IPS-18c (cell line): ENCODE measurements at regions not wholly inside any gene's neighbourhood (a gene's known extent, or its start where the extent isn't known, plus 50 kb on each side); places are given as distances from the start of the nearest gene placed in this dataset.

Experiments
- H3K4me3 ChIP-seq: 2 replicates; pipeline ENCODE4 v1.7.0; 2013; ENCODE audit warnings: low read depth, mild to moderate bottlenecking, low read length, moderate library complexity; ENCODE audit not compliant: insufficient read depth
- H3K9me3 ChIP-seq: one replicate; pipeline ENCODE4 v1.6.1; 2013; ENCODE audit warnings: mild to moderate bottlenecking, low read length, moderate library complexity; ENCODE audit not compliant: control insufficient read depth, insufficient read depth

- Histone ChIP-seq H3K9me3 (no peaks in the 10 kb centered on the region), H3K4me3 (no peak overlapping the region)
Observed at GRCh38 chr1:79787631-79788030, 781.1 kb upstream of the ADGRL4 start.

- H3K9me3 ChIP-seq, result no peaks in the 10 kb centered on the region
- H3K4me3 ChIP-seq, result no peak overlapping the region
Observed at GRCh38 chr1:79785964-79786363, 779.4 kb upstream of the ADGRL4 start.

- H3K9me3 ChIP-seq, result no peaks in the 10 kb centered on the region
Observed at GRCh38 chr1:79785561-79785960, 779.0 kb upstream of the ADGRL4 start.

DNA sequence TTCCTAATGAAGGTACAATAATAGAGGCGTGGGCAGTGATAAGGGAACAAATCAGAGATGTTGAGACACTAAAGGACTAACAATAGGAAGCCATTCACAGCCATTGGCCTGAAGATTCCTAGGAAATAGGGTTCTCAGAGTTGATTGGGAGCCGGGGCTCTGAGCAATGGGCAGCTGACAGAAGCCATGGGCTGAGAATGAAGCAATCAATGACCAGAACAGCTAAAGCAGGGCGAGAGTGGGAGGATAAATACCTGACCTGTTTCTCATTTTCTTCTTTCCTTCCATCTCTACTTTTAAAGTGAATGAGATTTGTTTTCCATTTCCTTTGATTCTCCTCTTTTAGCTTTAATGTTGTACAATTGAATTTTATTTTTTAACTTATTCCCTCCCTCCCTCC is 774.7 kb upstream of the ADGRL4 start:
- H3K4me3 ChIP-seq, result no peak overlapping the region
- no peaks in the 10 kb centered on the region for H3K9me3 ChIP-seq

More at GRCh38 chr1:79785561-79785960, 779.0 kb upstream of the ADGRL4 start:
- no peak overlapping the region for H3K4me3 ChIP-seq

DNA sequence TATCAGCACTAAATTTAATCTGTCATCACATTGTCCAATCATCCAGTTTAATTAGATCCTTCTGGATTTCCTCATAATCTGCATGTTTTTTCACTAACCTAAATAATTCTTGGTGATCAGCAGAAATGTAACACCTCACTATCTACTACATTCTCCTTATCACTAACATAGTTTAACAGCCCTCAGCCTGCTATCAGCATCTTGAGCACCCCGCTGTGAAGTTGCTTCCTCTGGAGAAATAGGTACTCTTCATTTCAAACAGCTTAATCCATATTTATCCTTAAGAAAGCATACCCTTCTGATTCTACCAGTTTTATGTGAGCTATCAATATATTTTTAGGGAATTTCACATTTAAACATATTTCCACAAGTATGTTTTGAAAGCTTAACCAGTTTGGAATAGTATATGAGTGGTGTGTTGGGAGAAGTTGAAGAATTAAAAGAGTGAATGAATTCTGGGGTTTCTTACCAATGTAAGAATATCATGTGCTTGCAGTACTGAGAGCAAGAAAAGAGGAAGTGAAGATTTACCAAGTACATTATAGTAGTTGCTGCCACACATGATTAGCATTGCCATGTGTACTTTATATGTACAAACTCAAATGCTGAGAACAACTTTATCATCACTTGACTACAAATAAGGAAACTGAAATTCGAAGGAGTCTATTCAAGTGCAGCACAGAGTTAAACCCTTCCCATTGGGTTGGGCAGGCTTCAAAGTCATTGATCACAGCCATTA is 771.1 kb upstream of the ADGRL4 start:
- Histone ChIP-seq H3K4me3 (no peak overlapping the region), H3K9me3 (no peaks in the 10 kb centered on the region)

DNA sequence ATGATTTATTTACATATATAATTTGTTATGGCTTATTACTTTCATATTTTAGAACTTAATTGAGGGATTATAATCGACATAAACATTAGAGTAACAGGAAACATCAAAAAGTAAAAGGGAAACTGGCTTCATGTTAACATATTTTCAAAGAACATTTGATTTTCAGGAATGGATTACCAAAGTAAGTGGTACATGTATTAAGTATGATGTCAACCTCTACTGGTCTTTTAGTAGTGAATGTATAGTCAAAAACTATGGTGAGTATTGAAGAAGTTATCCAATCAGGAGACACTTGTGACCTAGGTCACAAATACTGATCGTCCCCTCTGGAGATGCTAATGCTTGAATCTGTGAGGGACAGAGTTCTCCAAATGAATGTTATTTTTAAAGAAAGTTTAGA is 768.9 kb upstream of the ADGRL4 start:
- Histone ChIP-seq H3K9me3 (no peaks in the 10 kb centered on the region), H3K4me3 (no peak overlapping the region)

DNA sequence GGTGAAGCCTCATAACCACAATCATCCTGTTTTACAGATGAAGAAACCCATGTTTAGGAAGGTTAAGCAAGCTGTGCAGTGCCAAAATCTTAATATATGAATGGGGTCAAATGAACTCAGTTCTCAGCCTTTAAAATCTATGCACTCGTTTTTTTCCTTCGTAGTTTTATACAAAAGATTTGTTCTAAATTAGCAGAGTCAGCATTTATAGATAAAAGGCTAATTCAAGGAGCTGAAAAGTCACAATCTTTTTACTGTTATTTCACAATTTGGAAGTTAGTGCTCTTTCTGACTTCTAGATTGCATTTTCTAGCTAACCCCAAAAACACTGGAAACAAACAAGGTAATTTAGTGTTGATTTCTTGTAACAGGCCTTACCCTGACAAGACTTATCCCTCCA is 766.9 kb upstream of the ADGRL4 start:
- Histone ChIP-seq H3K4me3 (no peak overlapping the region), H3K9me3 (no peaks in the 10 kb centered on the region)

GRCh38 chr1:79762461-79762860 is 755.9 kb upstream of the ADGRL4 start:
- no peak overlapping the region for H3K4me3 ChIP-seq
- no peaks in the 10 kb centered on the region for H3K9me3 ChIP-seq

DNA sequence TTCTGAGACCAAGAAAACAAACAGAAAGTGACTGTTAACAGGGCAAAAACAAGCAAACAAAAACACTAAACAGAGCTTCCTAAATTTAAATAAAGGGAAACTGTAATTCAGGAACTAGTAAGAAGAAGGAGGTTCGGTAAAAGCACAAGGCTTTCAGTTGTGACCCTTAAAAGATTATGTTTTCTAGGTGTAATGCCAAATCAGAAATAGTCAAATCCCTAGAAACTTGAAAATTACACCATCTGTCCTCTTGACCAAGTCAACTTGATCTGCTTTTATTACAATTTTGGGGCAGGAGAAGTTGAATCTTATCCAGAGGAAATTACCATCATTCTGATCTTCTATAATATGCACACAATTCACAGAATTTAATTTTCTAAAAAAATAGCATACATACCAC is 754.0 kb upstream of the ADGRL4 start:
- no peak overlapping the region for H3K4me3 ChIP-seq
- H3K9me3 ChIP-seq, result no peaks in the 10 kb centered on the region

- Histone ChIP-seq H3K9me3 (no peaks in the 10 kb centered on the region), H3K4me3 (no peak overlapping the region)
Observed at GRCh38 chr1:79749607-79750006, 743.1 kb upstream of the ADGRL4 start.

GRCh38 chr1:79745929-79746328 is 739.4 kb upstream of the ADGRL4 start:
- no peak overlapping the region for H3K4me3 ChIP-seq
- H3K9me3 ChIP-seq, result no peaks in the 10 kb centered on the region

GRCh38 chr1:79744746-79745145 is 738.2 kb upstream of the ADGRL4 start:
- H3K9me3 ChIP-seq, result no peaks in the 10 kb centered on the region
- H3K4me3 ChIP-seq, result no peak overlapping the region

- Histone ChIP-seq H3K9me3 (no peaks in the 10 kb centered on the region), H3K4me3 (no peak overlapping the region)
Observed at GRCh38 chr1:79741720-79742421, 735.3 kb upstream of the ADGRL4 start.

GRCh38 chr1:79738101-79738500 is 731.6 kb upstream of the ADGRL4 start:
- Histone ChIP-seq H3K4me3 (no peak overlapping the region), H3K9me3 (no peaks in the 10 kb centered on the region)

DNA sequence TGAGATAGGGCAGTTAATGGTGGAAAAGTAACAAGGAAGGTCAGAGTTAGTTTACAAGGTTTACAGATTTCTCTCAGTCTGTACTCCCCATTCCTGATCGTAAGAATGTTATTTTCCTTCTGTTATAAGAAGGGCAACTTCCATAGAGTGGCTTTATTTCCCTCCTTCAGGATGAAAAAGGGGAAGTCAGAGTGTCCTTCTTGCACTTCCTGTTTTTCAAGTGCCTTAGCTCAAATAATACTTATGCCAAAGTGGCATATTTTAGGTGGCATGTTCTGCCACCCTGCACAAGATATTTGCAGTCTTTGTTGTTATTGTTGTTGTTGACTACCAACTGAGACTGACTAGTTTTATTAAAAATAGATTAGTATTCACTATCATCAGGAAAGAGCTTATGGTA is 730.7 kb upstream of the ADGRL4 start:
- Histone ChIP-seq H3K4me3 (no peak overlapping the region), H3K9me3 (no peaks in the 10 kb centered on the region)

- H3K4me3 ChIP-seq, result no peak overlapping the region
- H3K9me3 ChIP-seq, result no peaks in the 10 kb centered on the region
Observed at GRCh38 chr1:79732950-79733349, 726.4 kb upstream of the ADGRL4 start.

DNA sequence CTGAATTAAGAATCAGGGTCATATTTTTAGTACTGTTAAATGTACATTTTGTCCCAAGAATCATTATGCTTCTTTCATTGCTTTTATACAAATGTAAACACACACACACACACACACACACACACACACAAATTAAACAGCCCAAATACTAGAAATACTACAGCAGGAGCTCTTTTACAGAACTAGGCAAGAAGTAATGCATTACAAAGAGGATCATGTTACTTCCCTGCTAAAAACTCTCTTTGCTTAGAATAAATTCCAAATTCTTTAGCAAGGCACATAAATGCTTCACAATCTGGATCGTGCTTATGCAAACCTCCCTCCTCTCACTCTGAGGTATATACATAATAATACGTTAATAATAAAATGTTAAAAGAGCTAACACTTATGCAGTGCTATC is 720.4 kb upstream of the ADGRL4 start:
- Histone ChIP-seq H3K4me3 (no peak overlapping the region), H3K9me3 (no peaks in the 10 kb centered on the region)

DNA sequence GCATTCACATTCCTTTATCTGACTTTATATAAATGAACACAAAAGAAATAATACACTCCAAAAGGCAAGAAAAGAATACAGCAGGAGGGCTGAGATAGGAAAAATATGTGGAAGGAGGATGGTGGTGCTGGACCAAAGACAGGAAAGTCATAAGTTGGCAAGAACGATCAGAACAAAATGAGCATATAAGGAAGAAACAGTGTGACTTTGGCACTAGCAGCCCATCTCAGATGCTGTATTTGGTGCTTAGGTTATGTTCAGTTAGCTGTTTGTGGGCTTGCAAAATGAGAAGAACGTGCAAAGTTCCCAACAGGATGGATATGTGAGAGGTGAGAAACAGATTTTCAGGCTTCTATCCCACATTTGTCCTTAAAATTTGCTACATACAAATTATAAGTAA is 719.8 kb upstream of the ADGRL4 start:
- H3K9me3 ChIP-seq, result no peaks in the 10 kb centered on the region
- H3K4me3 ChIP-seq, result no peak overlapping the region

DNA sequence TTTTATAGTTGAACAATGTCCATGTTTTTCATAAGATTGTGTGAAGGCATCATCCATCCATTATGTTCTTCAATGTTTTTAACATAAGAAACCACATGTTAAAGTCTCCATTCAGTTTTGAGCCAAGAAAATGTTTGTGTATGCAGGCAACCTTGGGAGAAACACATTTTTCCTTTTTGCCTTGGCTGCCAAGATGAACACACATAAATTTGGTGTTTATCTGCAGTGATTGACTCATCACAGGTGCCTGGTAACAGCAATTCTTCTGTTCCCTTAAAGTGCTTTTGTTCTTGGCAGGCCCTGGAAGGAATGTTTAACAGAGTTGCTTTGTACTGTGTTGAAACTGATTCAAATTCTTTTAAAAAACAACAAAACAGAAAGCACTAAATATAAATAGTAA is 709.9 kb upstream of the ADGRL4 start:
- Histone ChIP-seq H3K9me3 (no peaks in the 10 kb centered on the region), H3K4me3 (no peak overlapping the region)
